Activated naive CD4-positive, alpha-beta T cell treated with anti-CD3 and anti-CD28 coated beads, Interleukin-2, amount 50 U/mL, for 72 hours (primary cell): ENCODE measurements at regions not wholly inside any gene's neighbourhood (a gene's known extent, or its start where the extent isn't known, plus 50 kb on each side); places are given as distances from the start of the nearest gene placed in this dataset.
"Not testable (repeated sequence)": the region's sequence is repeated elsewhere in the genome, so short reads cannot be mapped to it uniquely, and the experiment has no call there.

Experiments
- ATAC-seq, 2 donors: fragments of 150-1000 bp; cut with Tn5 transposase; 2 replicates each; pipeline ENCODE4 v1.10.0; 2021; ENCODE audit warnings: mild to moderate bottlenecking in 2 of 2, moderate library complexity in 2 of 2
- DNase-seq, 2 donors: peaks; one replicate each; pipeline ENCODE4 v3.0.0; 2021 to 2022; ENCODE audit warnings: low spot score in 2 of 2
- H3K27ac Mint-ChIP-seq, 2 donors: one replicate each; pipeline ENCODE4 v1.8.0; 2022; ENCODE audit warnings: mild to moderate bottlenecking in 2 of 2, mixed read lengths in 2 of 2
- H3K36me3 Mint-ChIP-seq, 2 donors: one replicate each; pipeline ENCODE4 v1.8.0; 2022; ENCODE audit warnings: mixed read lengths in 2 of 2
- H3K9me3 Mint-ChIP-seq, 2 donors: one replicate each; pipeline ENCODE4 v1.8.0; 2022; ENCODE audit warnings: mixed read lengths in 2 of 2

DNA sequence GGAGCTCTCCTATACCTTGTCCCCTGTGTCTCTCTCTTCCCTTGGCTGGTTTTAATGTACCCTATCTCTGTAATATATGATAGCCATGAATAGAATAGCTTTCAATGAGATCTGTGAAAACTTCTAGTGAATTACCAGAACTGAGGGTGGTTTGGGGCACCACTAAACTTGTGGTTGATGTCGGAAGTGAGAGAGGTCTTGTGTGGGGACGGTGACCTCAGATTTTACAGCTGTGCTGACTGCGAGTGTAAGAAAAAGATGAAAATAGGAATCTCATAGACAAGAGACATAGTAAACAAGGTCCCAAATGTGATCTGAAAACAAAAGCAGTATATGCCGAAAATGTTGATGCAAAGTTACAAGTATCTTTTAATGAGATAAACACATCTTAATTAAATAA, 332.0 kb upstream of the SPHKAP start:
- H3K9me3 Mint-ChIP-seq, result peaks cover 9 to 19% of the 10 kb centered on the region in 2 donors
- DNase-seq, H3K27ac Mint-ChIP-seq, ATAC-seq, H3K36me3 Mint-ChIP-seq: not testable (repeated sequence)

DNA sequence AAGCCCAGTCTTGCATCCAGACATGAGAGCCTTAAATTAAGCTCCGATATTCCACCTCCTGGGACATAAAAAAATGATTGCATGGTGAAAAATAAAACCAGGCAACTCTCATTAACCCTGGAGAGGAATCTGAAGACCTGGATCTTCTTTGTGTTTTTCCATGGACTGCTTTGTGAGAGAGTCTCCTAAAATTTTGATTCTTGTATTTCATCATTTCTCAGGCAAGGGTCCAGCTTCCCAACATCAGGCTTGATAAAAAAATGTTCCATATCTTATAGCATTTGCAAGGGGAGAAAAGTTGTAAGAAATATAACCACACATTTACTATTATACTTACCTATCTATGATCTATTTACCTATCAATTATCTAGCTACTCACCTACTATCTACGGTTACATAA, 327.5 kb upstream of the SPHKAP start:
- ATAC-seq, result no peak
- no peak overlapping the region for H3K27ac Mint-ChIP-seq
- peaks cover 0 to 9% of the 10 kb centered on the region in 2 donors for H3K36me3 Mint-ChIP-seq
- DNase-seq, result no peak
- H3K9me3 Mint-ChIP-seq, result peaks cover 11 to 18% of the 10 kb centered on the region in 2 donors

- no peak overlapping the region for H3K27ac Mint-ChIP-seq
- peaks cover 0 to 9% of the 10 kb centered on the region in 2 donors for H3K36me3 Mint-ChIP-seq
- H3K9me3 Mint-ChIP-seq, result peaks cover 11 to 18% of the 10 kb centered on the region in 2 donors
- ATAC-seq (no peak), DNase-seq (no peak)
These were observed 326.4 kb upstream of the SPHKAP start for GRCh38 chr2:228507870-228508269.

GRCh38 chr2:228507231-228507824, 325.8 kb upstream of the SPHKAP start:
- DNase-seq (no peak), ATAC-seq (no peak)
- Mint-ChIP-seq H3K9me3 (peaks cover 11 to 18% of the 10 kb centered on the region in 2 donors), H3K36me3 (peaks cover 0 to 9% of the 10 kb centered on the region in 2 donors), H3K27ac (no peak overlapping the region)

GRCh38 chr2:228503731-228504130, 322.2 kb upstream of the SPHKAP start:
- Mint-ChIP-seq H3K27ac (no peak overlapping the region), H3K36me3 (peaks cover 0 to 9% of the 10 kb centered on the region in 2 donors), H3K9me3 (peaks cover 24 to 25% of the 10 kb centered on the region in 2 donors)
- DNase-seq, result no peak
- no peak for ATAC-seq

- DNase-seq (no peak), ATAC-seq (no peak)
- Mint-ChIP-seq H3K27ac (no peak overlapping the region), H3K36me3 (no peaks in the 10 kb centered on the region), H3K9me3 (peaks cover 9 to 13% of the 10 kb centered on the region in 2 donors)
These were observed 312.4 kb upstream of the SPHKAP start for GRCh38 chr2:228493852-228494251.

- Mint-ChIP-seq H3K9me3 (peaks cover 7 to 17% of the 10 kb centered on the region in 2 donors), H3K27ac (no peak overlapping the region), H3K36me3 (no peaks in the 10 kb centered on the region)
- ATAC-seq (no peak), DNase-seq (no peak)
These were observed 297.5 kb upstream of the SPHKAP start for GRCh38 chr2:228479014-228479413.

DNA sequence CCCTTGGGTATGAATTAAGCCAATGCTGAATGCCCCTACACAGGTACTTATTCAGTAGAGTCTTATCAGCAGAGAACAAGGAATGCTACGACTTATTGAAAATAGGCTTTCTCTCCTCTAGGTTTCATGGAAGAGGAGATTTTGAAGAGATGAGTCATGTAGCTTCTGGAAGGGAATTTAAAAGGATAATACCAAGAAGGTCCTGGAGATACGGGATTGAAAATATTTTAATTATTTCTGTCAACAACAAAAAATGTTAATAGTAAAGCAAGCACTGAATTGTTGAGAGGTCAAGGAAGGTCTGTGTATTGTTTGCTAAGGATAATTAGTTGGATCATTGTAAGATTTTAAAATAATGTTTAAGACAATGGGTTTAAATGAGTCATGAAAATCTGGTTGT, 293.0 kb upstream of the SPHKAP start:
- no peaks in the 10 kb centered on the region for H3K36me3 Mint-ChIP-seq
- ATAC-seq (no peak), DNase-seq (no peak)
- peaks cover 21 to 26% of the 10 kb centered on the region in 2 donors for H3K9me3 Mint-ChIP-seq
- no peak overlapping the region for H3K27ac Mint-ChIP-seq

DNA sequence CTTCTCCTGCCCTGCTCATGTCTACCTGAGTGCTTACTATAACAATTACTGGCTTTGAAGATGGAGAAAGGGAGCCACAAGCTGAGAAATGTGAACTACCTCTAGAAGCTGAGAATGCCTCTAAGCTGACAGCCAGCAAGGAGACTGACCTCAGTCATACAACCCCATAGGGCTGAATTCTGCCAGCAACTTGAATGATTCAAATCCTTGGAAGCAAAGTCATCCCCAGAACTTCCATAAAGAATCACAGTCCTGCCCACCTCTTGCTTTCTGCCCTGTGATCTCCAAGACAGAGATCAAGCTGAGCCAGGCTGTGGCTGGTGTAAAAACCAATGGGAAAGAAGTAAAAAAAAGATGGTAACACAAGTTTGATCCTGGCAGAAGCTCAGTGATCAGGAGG, 288.2 kb upstream of the SPHKAP start:
- Mint-ChIP-seq H3K36me3 (no peaks in the 10 kb centered on the region), H3K9me3 (peaks cover 18 to 32% of the 10 kb centered on the region in 2 donors), H3K27ac (no peak overlapping the region)
- DNase-seq, result no peak
- no peak for ATAC-seq

DNA sequence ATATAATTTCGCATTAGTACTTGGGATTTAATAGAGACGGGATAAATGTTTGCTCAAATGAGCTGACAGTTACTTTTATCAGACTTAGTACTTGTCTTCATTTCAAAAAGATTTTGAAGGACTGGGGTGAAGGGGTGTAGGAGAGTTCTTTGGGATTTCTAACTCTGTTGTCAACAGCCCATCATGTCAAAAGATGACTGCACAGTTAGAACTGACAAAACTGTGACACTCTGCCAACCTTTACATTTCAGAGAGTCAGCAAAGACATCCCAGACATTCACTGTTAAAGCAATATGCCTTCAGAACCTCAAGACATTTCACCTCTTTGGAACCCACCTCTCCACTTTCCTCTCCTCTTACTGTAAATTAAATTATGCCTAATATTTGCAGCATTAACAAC, 285.4 kb upstream of the SPHKAP start:
- ATAC-seq, result no peak
- Mint-ChIP-seq H3K9me3 (peaks cover 17 to 31% of the 10 kb centered on the region in 2 donors), H3K36me3 (no peaks in the 10 kb centered on the region), H3K27ac (no peak overlapping the region)
- DNase-seq, result no peak

DNA sequence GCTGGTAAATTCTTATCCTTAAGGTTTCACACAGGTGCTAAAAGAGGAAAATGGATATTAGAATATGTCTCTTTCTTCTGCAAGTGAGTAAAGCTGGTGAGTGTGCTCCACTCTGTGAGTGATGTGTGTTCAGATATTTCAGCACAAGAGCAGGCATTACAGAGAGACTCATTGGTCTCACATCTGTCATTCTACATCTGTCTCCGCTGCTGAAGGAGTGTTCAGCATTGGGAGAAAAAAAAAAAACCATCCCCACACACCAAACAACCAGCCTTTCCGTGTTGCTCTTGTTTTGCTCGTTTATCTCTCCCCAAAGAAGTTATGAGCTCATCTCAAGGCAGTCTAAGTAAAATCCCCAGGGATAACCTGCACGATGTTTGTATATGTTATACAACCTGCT, 283.9 kb upstream of the SPHKAP start:
- DNase-seq (no peak), ATAC-seq (no peak)
- Mint-ChIP-seq H3K36me3 (no peaks in the 10 kb centered on the region), H3K9me3 (peaks cover 11 to 22% of the 10 kb centered on the region in 2 donors), H3K27ac (no peak overlapping the region)

- DNase-seq (no peak), ATAC-seq (no peak)
- peaks cover 34 to 45% of the 10 kb centered on the region in 2 donors for H3K9me3 Mint-ChIP-seq
- peaks cover 0 to 17% of the 10 kb centered on the region in 2 donors for H3K36me3 Mint-ChIP-seq
- no peak overlapping the region for H3K27ac Mint-ChIP-seq
These were observed 276.9 kb upstream of the SPHKAP start for GRCh38 chr2:228458364-228458763.

DNA sequence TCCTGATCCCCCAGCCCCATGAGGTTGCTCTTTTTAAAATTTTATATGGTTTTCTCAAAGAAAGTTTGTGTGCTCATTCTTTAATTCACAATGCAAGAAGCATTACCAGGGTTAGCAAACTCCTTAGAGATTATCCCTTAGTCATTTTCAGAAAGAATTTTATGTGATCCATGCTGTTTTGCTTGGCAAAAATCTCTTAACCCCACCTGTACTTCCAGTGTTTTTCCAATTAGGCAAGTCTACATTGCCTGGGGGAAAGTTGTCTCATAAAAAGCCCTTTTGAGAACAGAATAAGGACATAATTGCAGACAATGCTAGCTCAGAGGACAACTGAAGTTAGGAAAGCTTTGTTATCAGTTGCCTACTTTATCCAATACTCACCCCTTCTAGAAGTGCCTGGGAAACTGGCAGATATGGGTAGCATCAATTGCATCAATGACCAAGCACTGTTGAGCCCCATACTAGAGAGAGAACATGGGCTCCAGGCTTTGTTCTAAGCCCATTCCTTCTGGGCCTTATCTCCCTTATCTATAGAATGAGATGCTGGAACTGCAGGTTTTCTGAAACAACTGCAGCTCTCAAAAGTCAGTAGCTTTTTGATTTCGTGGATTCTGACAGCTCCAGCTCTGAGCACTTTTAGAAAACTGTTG, 265.9 kb upstream of the SPHKAP start:
- no peak for ATAC-seq
- H3K27ac Mint-ChIP-seq, result no peak overlapping the region

DNA sequence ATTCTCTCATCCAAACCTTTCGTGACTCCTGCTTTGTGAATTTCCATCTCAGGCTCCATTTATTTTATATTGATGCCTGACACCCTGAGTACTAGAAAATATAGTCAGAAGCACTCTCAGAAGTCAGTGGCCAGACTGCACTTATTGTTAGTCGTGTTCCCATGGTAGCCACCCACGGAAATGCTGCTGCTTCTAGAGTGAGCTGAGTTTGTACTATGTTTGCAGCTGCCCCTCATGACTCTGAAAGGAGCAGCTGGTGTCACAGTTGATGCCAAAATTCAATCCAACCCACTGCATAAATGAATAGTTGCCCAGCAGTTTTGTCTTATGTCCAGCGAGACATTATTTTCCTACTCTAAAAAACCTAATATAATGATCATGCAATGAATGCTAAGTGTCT, 265.2 kb upstream of the SPHKAP start:
- Mint-ChIP-seq H3K9me3 (peaks cover 5 to 7% of the 10 kb centered on the region in 2 donors), H3K36me3 (no peaks in the 10 kb centered on the region), H3K27ac (no peak overlapping the region)
- no peak for ATAC-seq
- DNase-seq, result no peak

More for the DNA sequence above, 265.9 kb upstream of the SPHKAP start:
- peaks cover 5 to 7% of the 10 kb centered on the region in 2 donors for H3K9me3 Mint-ChIP-seq
- no peaks in the 10 kb centered on the region for H3K36me3 Mint-ChIP-seq
- no peak for DNase-seq

DNA sequence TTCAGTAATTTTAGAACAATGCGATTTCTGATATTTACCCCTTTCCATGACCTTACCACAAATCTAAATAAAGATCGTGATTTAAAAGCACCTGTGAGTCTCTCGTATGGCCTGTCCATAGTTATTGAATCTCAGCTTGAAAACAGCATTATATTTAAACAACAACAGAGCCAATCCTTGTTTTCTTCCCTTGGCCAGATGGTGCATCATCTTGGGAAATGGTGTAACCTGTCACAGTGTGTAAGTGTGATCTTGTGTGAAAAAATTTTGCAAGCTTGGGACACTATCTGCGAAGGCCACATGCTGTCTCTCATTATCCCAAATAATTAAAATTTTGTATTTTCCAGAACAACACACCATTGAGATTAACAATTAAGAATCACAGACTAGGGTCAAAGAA, 262.7 kb upstream of the SPHKAP start:
- DNase-seq (no peak), ATAC-seq (no peak)
- Mint-ChIP-seq H3K9me3 (peaks cover 4 to 5% of the 10 kb centered on the region in 2 donors), H3K36me3 (no peaks in the 10 kb centered on the region), H3K27ac (no peak overlapping the region)

DNA sequence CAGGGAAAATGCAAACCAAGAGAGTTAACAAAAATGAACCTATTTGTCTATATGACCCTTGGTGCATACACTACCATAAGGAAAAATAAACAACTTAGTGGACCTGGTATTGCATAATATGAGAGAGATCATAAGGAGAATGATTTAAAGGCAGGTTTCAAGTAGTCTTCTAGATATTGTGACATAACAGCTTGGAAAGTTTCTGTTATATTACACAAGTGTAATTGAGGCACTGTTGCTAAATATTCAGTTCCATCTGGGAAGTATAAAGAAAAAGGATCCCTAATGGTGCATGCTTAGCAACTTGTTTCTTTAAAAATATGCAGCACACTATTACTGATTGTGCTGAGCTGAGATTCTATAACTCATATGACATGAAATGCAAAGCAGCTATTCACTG, 252.2 kb upstream of the SPHKAP start:
- Mint-ChIP-seq H3K36me3 (no peaks in the 10 kb centered on the region), H3K9me3 (peaks cover 8 to 16% of the 10 kb centered on the region in 2 donors), H3K27ac (no peak overlapping the region)
- no peak for DNase-seq
- no peak for ATAC-seq

GRCh38 chr2:228432116-228432515, 250.6 kb upstream of the SPHKAP start:
- no peak for DNase-seq
- ATAC-seq, result no peak
- Mint-ChIP-seq H3K9me3 (peaks cover 18 to 30% of the 10 kb centered on the region in 2 donors), H3K36me3 (no peaks in the 10 kb centered on the region), H3K27ac (no peak overlapping the region)

GRCh38 chr2:228430986-228431385, 249.5 kb upstream of the SPHKAP start:
- Mint-ChIP-seq H3K27ac (no peak overlapping the region), H3K9me3 (peaks cover 18 to 30% of the 10 kb centered on the region in 2 donors), H3K36me3 (no peaks in the 10 kb centered on the region)
- no peak for DNase-seq
- no peak for ATAC-seq
